MM.1S (cell line): ENCODE measurements at regions not wholly inside any gene's neighbourhood (a gene's known extent, or its start where the extent isn't known, plus 50 kb on each side); places are given as distances from the start of the nearest gene placed in this dataset.

Experiments
- DNase-seq: peaks from one replicate; pipeline ENCODE4 v3.0.0-alpha.2; 2015
- H2AFZ ChIP-seq: fragments of 300-600 bp; sonication (generic); 2 replicates; pipeline ENCODE4 v1.6.0; 2016; ENCODE audit warnings: antibody characterized with exemption, low read length
- H3F3A ChIP-seq: fragments of 300-600 bp; sonication (generic); 2 replicates; pipeline ENCODE4 v1.6.1; 2016; ENCODE audit warnings: mild to moderate bottlenecking, antibody characterized with exemption, low read length, moderate library complexity, mixed read lengths; ENCODE audit not compliant: insufficient read depth
- H3K27ac ChIP-seq: fragments of 300-600 bp; sonication (generic); 2 replicates; pipeline ENCODE4 v1.5.1; 2016; ENCODE audit warnings: mild to moderate bottlenecking, low read length
- H3K27me3 ChIP-seq: fragments of 300-600 bp; sonication (generic); replicated peaks from 2 replicates; pipeline ENCODE4 v1.6.0; 2016; ENCODE audit warnings: low read length; ENCODE audit not compliant: insufficient read depth
- H3K36me3 ChIP-seq: fragments of 300-600 bp; sonication (generic); replicated peaks from 2 replicates; pipeline ENCODE4 v1.6.1; 2016; ENCODE audit warnings: mild to moderate bottlenecking, low read length, mixed read lengths; ENCODE audit not compliant: insufficient read depth
- H3K4me1 ChIP-seq: fragments of 300-600 bp; sonication (generic); 2 replicates; pipeline ENCODE4 v1.6.1; 2016; ENCODE audit warnings: low read length, mixed read lengths
- H3K4me2 ChIP-seq: fragments of 300-600 bp; sonication (generic); 2 replicates; pipeline ENCODE4 v1.6.0; 2016; ENCODE audit warnings: low read depth, low read length
- H3K4me3 ChIP-seq: fragments of 300-600 bp; sonication (generic); 2 replicates; pipeline ENCODE4 v1.5.1; 2016; ENCODE audit warnings: low read length, mixed read lengths
- H3K79me2 ChIP-seq: fragments of 300-600 bp; sonication (generic); 2 replicates; pipeline ENCODE4 v1.6.1; 2016; ENCODE audit warnings: mixed run types, low read length, mixed read lengths
- H3K9ac ChIP-seq: fragments of 300-600 bp; sonication (generic); 2 replicates; pipeline ENCODE4 v1.6.1; 2016; ENCODE audit warnings: low read length, mixed read lengths
- H3K9me2 ChIP-seq: fragments of 300-600 bp; sonication (generic); replicated peaks from 2 replicates; pipeline ENCODE4 v1.6.1; 2016; ENCODE audit warnings: mild to moderate bottlenecking, low read length, mixed read lengths; ENCODE audit not compliant: insufficient read depth
- H3K9me3 ChIP-seq: fragments of 300-600 bp; sonication (generic); replicated peaks from 2 replicates; pipeline ENCODE4 v1.6.1; 2016; ENCODE audit warnings: mild to moderate bottlenecking, low read length, mixed read lengths; ENCODE audit not compliant: insufficient read depth
- H4K20me1 ChIP-seq: fragments of 300-600 bp; sonication (generic); 2 replicates; pipeline ENCODE4 v1.6.1; 2016; ENCODE audit warnings: mild to moderate bottlenecking, low read length, moderate library complexity, mixed read lengths; ENCODE audit not compliant: insufficient read depth
- CTCF ChIP-seq: fragments of 300-600 bp; sonication (generic); IDR thresholded peaks from 2 replicates; pipeline ENCODE4 v1.5.1; 2016; ENCODE audit warnings: antibody characterized with exemption, low read length, mixed read lengths
- EZH2 ChIP-seq: fragments of 300-600 bp; sonication (generic); optimal IDR thresholded peaks from 2 replicates; pipeline ENCODE3; 2017; ENCODE audit warnings: low read depth, mild to moderate bottlenecking, antibody characterized with exemption, low read length, mixed read lengths
- EZH2phosphoT487 ChIP-seq: fragments of 300-600 bp; sonication (generic); IDR thresholded peaks from 2 replicates; pipeline ENCODE4 v1.6.1; 2018; ENCODE audit warnings: antibody characterized with exemption, low read length

- peak; percentile 60 for DNase-seq
- H4K20me1 ChIP-seq = no peaks in the 10 kb centered on the region
- H3K9ac ChIP-seq = no peak overlapping the region
- no peaks in the 10 kb centered on the region for H3K9me2 ChIP-seq
- peak overlapping the region; percentile 33; the same call in 1 of the 2 replicates for H3K27ac ChIP-seq
- no peaks in the 10 kb centered on the region for H3F3A ChIP-seq
- H3K27me3 ChIP-seq = no peaks in the 10 kb centered on the region
- peaks cover 42% of the 10 kb centered on the region for H3K4me1 ChIP-seq
- peak overlapping the region; percentile 27 for H3K4me2 ChIP-seq
- no peaks in the 10 kb centered on the region for H3K79me2 ChIP-seq
- no peak for TF ChIP-seq EZH2phosphoT487
- no peak for TF ChIP-seq EZH2
- no peak for TF ChIP-seq CTCF
- no peak overlapping the region for H2AFZ ChIP-seq
- H3K4me3 ChIP-seq = no peak overlapping the region
- no peaks in the 10 kb centered on the region for H3K9me3 ChIP-seq
- H3K36me3 ChIP-seq = no peaks in the 10 kb centered on the region
Observed at GRCh38 chr13:91122766-91123165, 224.7 kb upstream of the MIR17HG start.

- Histone ChIP-seq H3K27ac (peak overlapping the region; percentile 33; the same call in 1 of the 2 replicates), H3K9me2 (no peaks in the 10 kb centered on the region), H3K4me2 (peak overlapping the region; percentile 27; the same call in 1 of the 2 replicates), H2AFZ (no peak overlapping the region), H3K36me3 (no peaks in the 10 kb centered on the region), H4K20me1 (no peaks in the 10 kb centered on the region), H3K4me3 (no peak overlapping the region), H3K9ac (no peak overlapping the region), H3K27me3 (no peaks in the 10 kb centered on the region), H3K4me1 (peaks cover 39% of the 10 kb centered on the region), H3K9me3 (no peaks in the 10 kb centered on the region), H3F3A (no peaks in the 10 kb centered on the region), H3K79me2 (no peaks in the 10 kb centered on the region)
- DNase-seq = no peak
- no peak for TF ChIP-seq EZH2
- TF ChIP-seq EZH2phosphoT487 = no peak
- TF ChIP-seq CTCF = no peak
Observed at GRCh38 chr13:91123456-91124127, 223.9 kb upstream of the MIR17HG start.

GRCh38 chr13:91126806-91127205 is 220.7 kb upstream of the MIR17HG start:
- no peaks in the 10 kb centered on the region for H3K79me2 ChIP-seq
- H2AFZ ChIP-seq = no peak overlapping the region
- H3K27me3 ChIP-seq = no peaks in the 10 kb centered on the region
- no peak overlapping the region for H3K27ac ChIP-seq
- no peaks in the 10 kb centered on the region for H3F3A ChIP-seq
- H3K9ac ChIP-seq = no peak overlapping the region
- no peak overlapping the region for H3K4me3 ChIP-seq
- no peaks in the 10 kb centered on the region for H3K9me3 ChIP-seq
- no peak for TF ChIP-seq CTCF
- no peak for TF ChIP-seq EZH2phosphoT487
- TF ChIP-seq EZH2 = no peak
- no peaks in the 10 kb centered on the region for H4K20me1 ChIP-seq
- H3K4me1 ChIP-seq = peaks cover 22% of the 10 kb centered on the region
- no peaks in the 10 kb centered on the region for H3K9me2 ChIP-seq
- H3K36me3 ChIP-seq = no peaks in the 10 kb centered on the region
- DNase-seq = no peak
- no peak overlapping the region for H3K4me2 ChIP-seq
